ENCODE measurements at regions not wholly inside any gene's neighbourhood (a gene's known extent, or its start where the extent isn't known, plus 50 kb on each side); places are given as distances from the start of the nearest gene placed in this dataset.
A peak's percentile ranks its signal among the peaks of the same experiment; 100 is the strongest.
"Not testable (repeated sequence)": the region's sequence is repeated elsewhere in the genome, so short reads cannot be mapped to it uniquely, and the experiment has no call there.

- peak; percentile 4 for DNase-seq (ENCODE audit: low spot score)
Observed at GRCh38 chr12:11446372-11446771, 51.0 kb upstream of the PRB2 start.

GRCh38 chr12:11457996-11458645 is 62.8 kb upstream of the PRB2 start:
- DNase-seq (ENCODE audit: low spot score), result no peak

GRCh38 chr12:11460343-11461023 is 65.1 kb upstream of the PRB2 start:
- DNase-seq (ENCODE audit: low spot score), result no peak

GRCh38 chr12:11461433-11461832 is 66.1 kb upstream of the PRB2 start:
- DNase-seq (ENCODE audit: low spot score), result no peak

- no peak for DNase-seq (ENCODE audit: low spot score)
Observed at GRCh38 chr12:11477110-11477509, 81.7 kb upstream of the PRB2 start.

- DNase-seq (ENCODE audit: low spot score), result no peak
Observed at GRCh38 chr12:11482955-11483354, 87.6 kb upstream of the PRB2 start.

GRCh38 chr12:11486623-11487444 is 91.5 kb upstream of the PRB2 start:
- DNase-seq (ENCODE audit: low spot score), result peak; percentile 88

GRCh38 chr12:11496157-11496851 is 100.9 kb upstream of the PRB2 start:
- no peak for DNase-seq (ENCODE audit: low spot score)

- DNase-seq (ENCODE audit: low spot score), result no peak
Observed at GRCh38 chr12:11497438-11497837, 102.1 kb upstream of the PRB2 start.

- no peak for DNase-seq (ENCODE audit: low spot score)
Observed at GRCh38 chr12:11497995-11498394, 102.6 kb upstream of the PRB2 start.

GRCh38 chr12:11498574-11498973 is 103.2 kb upstream of the PRB2 start:
- DNase-seq (ENCODE audit: low spot score), result not testable (repeated sequence)

GRCh38 chr12:11499806-11500187 is 104.4 kb upstream of the PRB2 start:
- no peak for DNase-seq (ENCODE audit: low spot score)

GRCh38 chr12:11500188-11500860 is 105.0 kb upstream of the PRB2 start:
- peak; percentile 75 for DNase-seq (ENCODE audit: low spot score)

GRCh38 chr12:11500861-11501230 is 105.5 kb upstream of the PRB2 start:
- no peak for DNase-seq (ENCODE audit: low spot score)

GRCh38 chr12:11508699-11509098 is 113.3 kb upstream of the PRB2 start:
- DNase-seq (ENCODE audit: low spot score), result peak; percentile 55

- no peak for DNase-seq (ENCODE audit: low spot score)
Observed at GRCh38 chr12:11509326-11509725, 114.0 kb upstream of the PRB2 start.

- DNase-seq (ENCODE audit: low spot score), result no peak
Observed at GRCh38 chr12:11510671-11511070, 115.3 kb upstream of the PRB2 start.

GRCh38 chr12:11513288-11513687 is 117.9 kb upstream of the PRB2 start:
- DNase-seq (ENCODE audit: low spot score), result no peak

GRCh38 chr12:11517080-11517479 is 121.7 kb upstream of the PRB2 start:
- no peak for DNase-seq (ENCODE audit: low spot score)

GRCh38 chr12:11524446-11524845 is 125.0 kb upstream of the ETV6 start:
- no peak for DNase-seq (ENCODE audit: low spot score)

GRCh38 chr12:11534064-11534463 is 115.4 kb upstream of the ETV6 start:
- no peak for DNase-seq (ENCODE audit: low spot score)

GRCh38 chr12:11535127-11535526 is 114.3 kb upstream of the ETV6 start:
- no peak for DNase-seq (ENCODE audit: low spot score)
